ENCODE measurements at regions not wholly inside any gene's neighbourhood (a gene's known extent, or its start where the extent isn't known, plus 50 kb on each side); places are given as distances from the start of the nearest gene placed in this dataset.
"Not testable (repeated sequence)": the region's sequence is repeated elsewhere in the genome, so short reads cannot be mapped to it uniquely, and the experiment has no call there.

- TF ChIP-seq CTCF, POLR2A (IDR thresholded peaks at IDR 0.05): not testable (repeated sequence)
Measured at GRCh38 chr5:176066262-176066945, 98.3 kb upstream of the THOC3 start.

Measured in lower leg skin (tissue), 3 donors.